HG03571 (cell line): ENCODE measurements at regions not wholly inside any gene's neighbourhood (a gene's known extent, or its start where the extent isn't known, plus 50 kb on each side); places are given as distances from the start of the nearest gene placed in this dataset.

Source experiments
- ATAC-seq: cut with Tn5 transposase; IDR thresholded peaks from one replicate; pipeline ENCODE4 v1.9.1; 2021; ENCODE audit not compliant: unreplicated experiment

- no peak for ATAC-seq
Observed at GRCh38 chr1:30275926-30276764, 447.2 kb downstream of the MATN1 start.

GRCh38 chr1:30274976-30275621, 448.3 kb downstream of the MATN1 start:
- ATAC-seq = no peak

GRCh38 chr1:30274173-30274970, 449.0 kb downstream of the MATN1 start:
- no peak for ATAC-seq

- no peak for ATAC-seq
Observed at GRCh38 chr1:30273456-30273855, 449.9 kb downstream of the MATN1 start.

- ATAC-seq = no peak
Observed at GRCh38 chr1:30273021-30273325, 450.4 kb downstream of the MATN1 start.

- no peak for ATAC-seq
Observed at GRCh38 chr1:30272277-30273020, 450.9 kb downstream of the MATN1 start.

- no peak for ATAC-seq
Observed at GRCh38 chr1:30271401-30272276, 451.7 kb downstream of the MATN1 start.

- no peak for ATAC-seq
Observed at GRCh38 chr1:30270461-30270860, 452.9 kb downstream of the MATN1 start.

GRCh38 chr1:30268923-30269666, 454.3 kb downstream of the MATN1 start:
- no peak for ATAC-seq

GRCh38 chr1:30267856-30268255, 455.5 kb downstream of the MATN1 start:
- ATAC-seq = no peak

- ATAC-seq = no peak
Observed at GRCh38 chr1:30267046-30267445, 456.3 kb downstream of the MATN1 start.

GRCh38 chr1:30265127-30266070, 458.0 kb downstream of the MATN1 start:
- ATAC-seq = no peak

GRCh38 chr1:30264672-30265025, 458.7 kb downstream of the MATN1 start:
- no peak for ATAC-seq

- no peak for ATAC-seq
Observed at GRCh38 chr1:30263888-30264671, 459.3 kb downstream of the MATN1 start.

- ATAC-seq = no peak
Observed at GRCh38 chr1:30263405-30263804, 460.0 kb downstream of the MATN1 start.

GRCh38 chr1:30262158-30262557, 461.2 kb downstream of the MATN1 start:
- ATAC-seq = no peak

- ATAC-seq = no peak
Observed at GRCh38 chr1:30260318-30260717, 463.1 kb downstream of the MATN1 start.

GRCh38 chr1:30259631-30260030, 463.8 kb downstream of the MATN1 start:
- ATAC-seq = no peak
